GM12878 (cell line): ENCODE measurements at regions not wholly inside any gene's neighbourhood (a gene's known extent, or its start where the extent isn't known, plus 50 kb on each side); places are given as distances from the start of the nearest gene placed in this dataset.

Experiments used
- BCL3 ChIP-seq: IDR thresholded peaks from 2 replicates; pipeline ENCODE4 v1.6.1; 2011; ENCODE audit warnings: borderline replicate concordance, low read depth, mild to moderate bottlenecking, moderate library complexity, low read length; ENCODE audit not compliant: insufficient read depth, poor library complexity, severe bottlenecking
- CREB1 ChIP-seq: IDR thresholded peaks from 2 replicates; pipeline ENCODE4 v1.6.1; 2012; ENCODE audit warnings: low read depth, mild to moderate bottlenecking, inconsistent platforms
- EP300 ChIP-seq, 2 experiments: fragments of 150-350 bp in 1 of 2; IDR thresholded peaks; 2 replicates each; pipeline ENCODE4 v1.6.1; 2011 to 2012; ENCODE audit warnings: low read depth in 2 of 2, low read length in 2 of 2, borderline replicate concordance in 1 of 2, improper control_type of control experiment in 1 of 2, inconsistent platforms in 1 of 2; ENCODE audit not compliant: control insufficient read depth in 1 of 2
- HDAC6 ChIP-seq: fragments of 200-600 bp; sonication (generic); IDR thresholded peaks from one replicate; pipeline ENCODE4 v1.8.0; 2017; ENCODE audit warnings: antibody characterized with exemption; ENCODE audit not compliant: unreplicated experiment
- MAX ChIP-seq: IDR thresholded peaks from 2 replicates; pipeline ENCODE4 v1.6.1; 2012; ENCODE audit warnings: low read depth, low read length, improper control_type of control experiment
- MEF2A ChIP-seq: IDR thresholded peaks from 2 replicates; pipeline ENCODE4 v1.6.1; 2011; ENCODE audit warnings: low read depth, mild to moderate bottlenecking, low read length, moderate library complexity; ENCODE audit not compliant: insufficient read depth
- POLR2AphosphoS5 ChIP-seq: IDR thresholded peaks from 2 replicates; pipeline ENCODE4 v1.6.1; 2011; ENCODE audit warnings: mild to moderate bottlenecking, low read length, inconsistent platforms
- RAD21 ChIP-seq: IDR thresholded peaks from 2 replicates; pipeline ENCODE4 v1.6.1; 2011; ENCODE audit warnings: mild to moderate bottlenecking, low read depth, low read length, moderate library complexity; ENCODE audit not compliant: insufficient read depth
- RAD51 ChIP-seq: fragments of 450-650 bp; IDR thresholded peaks from 2 replicates; pipeline ENCODE4 v1.6.1; 2016; ENCODE audit warnings: moderate library complexity, mild to moderate bottlenecking, inconsistent platforms
- SP1 ChIP-seq: IDR thresholded peaks from one replicate; pipeline ENCODE4 v1.6.1; 2011; ENCODE audit warnings: low read depth, low read length
- TF ChIP-seq, protein P1 (sequence below), 3 experiments: IDR thresholded peaks in 2 of 3; conservative IDR thresholded peaks in 1 of 3; 2 replicates each; pipeline ENCODE4 v1.5.1; 2011; ENCODE audit warnings: low read depth in 3 of 3, low read length in 3 of 3, mild to moderate bottlenecking in 3 of 3, control low read depth in 2 of 3, moderate library complexity in 2 of 3, inconsistent platforms in 1 of 3, mixed read lengths in 1 of 3; ENCODE audit not compliant: control insufficient read depth in 2 of 3, insufficient read depth in 1 of 3; ENCODE audit errors: extremely low read depth in 1 of 3

- TF ChIP-seq MAX (no peak), HDAC6 (no peak), RAD21 (peak; percentile 19; the same call in 1 of the 2 replicates), MEF2A (no peak), SP1 (no peak), BCL3 (no peak), EP300 (IDR thresholded peaks at IDR 0.05; ENCODE audit: borderline replicate concordance in 1 of 2, control insufficient read depth in 1 of 2, low read depth in 2 of 2, low read length in 2 of 2) (no peak), RAD51 (no peak), POLR2AphosphoS5 (no peak), CREB1 (no peak)
- TF ChIP-seq, protein P1, sequence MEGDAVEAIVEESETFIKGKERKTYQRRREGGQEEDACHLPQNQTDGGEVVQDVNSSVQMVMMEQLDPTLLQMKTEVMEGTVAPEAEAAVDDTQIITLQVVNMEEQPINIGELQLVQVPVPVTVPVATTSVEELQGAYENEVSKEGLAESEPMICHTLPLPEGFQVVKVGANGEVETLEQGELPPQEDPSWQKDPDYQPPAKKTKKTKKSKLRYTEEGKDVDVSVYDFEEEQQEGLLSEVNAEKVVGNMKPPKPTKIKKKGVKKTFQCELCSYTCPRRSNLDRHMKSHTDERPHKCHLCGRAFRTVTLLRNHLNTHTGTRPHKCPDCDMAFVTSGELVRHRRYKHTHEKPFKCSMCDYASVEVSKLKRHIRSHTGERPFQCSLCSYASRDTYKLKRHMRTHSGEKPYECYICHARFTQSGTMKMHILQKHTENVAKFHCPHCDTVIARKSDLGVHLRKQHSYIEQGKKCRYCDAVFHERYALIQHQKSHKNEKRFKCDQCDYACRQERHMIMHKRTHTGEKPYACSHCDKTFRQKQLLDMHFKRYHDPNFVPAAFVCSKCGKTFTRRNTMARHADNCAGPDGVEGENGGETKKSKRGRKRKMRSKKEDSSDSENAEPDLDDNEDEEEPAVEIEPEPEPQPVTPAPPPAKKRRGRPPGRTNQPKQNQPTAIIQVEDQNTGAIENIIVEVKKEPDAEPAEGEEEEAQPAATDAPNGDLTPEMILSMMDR (IDR thresholded peaks at IDR 0.05 in 2 of 3, conservative IDR thresholded peaks at IDR 0.05 in 1 of 3; ENCODE audit: control insufficient read depth in 2 of 3, extremely low read depth in 1 of 3, insufficient read depth in 1 of 3, low read depth in 3 of 3, low read length in 3 of 3) = peak in 2 of 3 experiments; percentile 4 to 13; a peak in 1 of 6 replicates
Observed at GRCh38 chr16:9645911-9646310, 536.3 kb downstream of the GRIN2A start.
